Activated T-cell treated with anti-CD3 and anti-CD28 coated beads for 24 hours (primary cell): ENCODE measurements at regions not wholly inside any gene's neighbourhood (a gene's known extent, or its start where the extent isn't known, plus 50 kb on each side); places are given as distances from the start of the nearest gene placed in this dataset.
"Not testable (repeated sequence)": the region's sequence is repeated elsewhere in the genome, so short reads cannot be mapped to it uniquely, and the experiment has no call there.

Experiments used
- DNase-seq: peaks from one replicate; pipeline ENCODE4 v3.0.0-alpha.2; 2020; ENCODE audit warnings: low read depth

DNA sequence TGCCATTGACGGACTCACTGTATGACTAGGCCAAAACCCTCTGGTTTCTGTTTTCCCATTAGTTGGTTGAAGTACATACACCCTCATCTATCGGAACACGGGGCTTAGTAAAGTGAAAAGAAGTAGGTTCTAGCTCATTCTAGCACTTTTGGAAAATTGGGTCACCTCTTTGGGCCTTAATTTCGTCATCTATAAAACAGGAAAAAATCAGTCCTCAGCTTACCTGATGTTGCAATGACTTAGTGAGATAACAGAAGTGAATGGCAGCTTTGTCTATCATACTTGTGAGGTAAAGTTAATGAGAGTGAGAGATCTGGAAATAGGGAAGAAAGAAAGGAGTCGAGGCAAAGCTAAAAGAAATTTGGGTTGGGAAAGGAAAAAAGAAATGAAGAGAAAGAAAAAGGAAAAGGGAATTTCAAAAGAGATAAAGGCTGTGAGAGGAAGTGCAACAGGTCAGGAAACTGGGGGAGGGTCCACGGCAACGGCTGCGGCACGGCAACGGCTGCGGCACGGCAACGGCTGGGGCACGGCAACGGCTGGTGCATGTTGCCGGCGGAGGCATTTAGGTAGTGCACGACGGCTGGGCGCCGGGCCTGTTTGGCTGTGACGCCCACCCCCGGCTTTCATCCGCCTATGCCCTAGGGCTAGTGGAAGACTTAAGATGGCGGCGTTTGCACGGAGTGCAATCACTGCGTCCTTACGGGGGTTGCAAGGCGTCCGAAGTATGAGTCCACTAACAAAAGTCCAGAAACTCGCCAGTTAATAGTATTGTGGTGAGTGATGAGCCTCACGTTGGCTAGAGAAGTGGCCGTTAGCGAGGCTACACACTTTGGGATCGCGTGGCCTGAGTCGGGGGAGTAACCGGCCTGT, 91.4 kb upstream of the XIST start:
- DNase-seq: peak; percentile 76

DNA sequence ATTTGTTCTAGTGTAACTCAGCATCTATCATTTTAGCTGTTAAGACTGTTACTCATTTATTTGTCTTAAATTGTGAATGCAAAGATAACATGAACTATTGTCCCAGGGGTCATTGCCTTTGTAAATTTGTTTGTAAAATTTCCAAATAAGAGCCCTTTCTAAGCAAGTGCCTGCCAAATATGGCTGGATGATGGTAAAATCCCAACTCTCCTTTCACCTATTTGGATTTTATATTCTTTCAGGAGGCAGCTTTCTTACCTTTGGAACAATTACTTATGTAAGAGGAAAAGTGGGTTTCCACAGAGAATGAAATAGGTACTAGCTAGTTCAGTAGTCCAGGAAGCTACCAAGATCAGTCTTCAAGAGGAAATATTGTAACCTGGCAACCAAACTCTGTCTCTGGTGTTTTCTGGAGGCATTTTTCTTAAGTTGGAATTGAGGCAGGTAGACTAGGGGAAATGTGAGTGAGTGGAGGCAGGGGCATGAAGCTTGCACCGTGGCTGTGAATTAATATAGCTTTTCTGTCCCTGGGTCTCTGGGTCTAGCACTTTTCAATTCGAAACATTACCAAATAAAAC, 88.5 kb upstream of the XIST start:
- DNase-seq: no peak

DNA sequence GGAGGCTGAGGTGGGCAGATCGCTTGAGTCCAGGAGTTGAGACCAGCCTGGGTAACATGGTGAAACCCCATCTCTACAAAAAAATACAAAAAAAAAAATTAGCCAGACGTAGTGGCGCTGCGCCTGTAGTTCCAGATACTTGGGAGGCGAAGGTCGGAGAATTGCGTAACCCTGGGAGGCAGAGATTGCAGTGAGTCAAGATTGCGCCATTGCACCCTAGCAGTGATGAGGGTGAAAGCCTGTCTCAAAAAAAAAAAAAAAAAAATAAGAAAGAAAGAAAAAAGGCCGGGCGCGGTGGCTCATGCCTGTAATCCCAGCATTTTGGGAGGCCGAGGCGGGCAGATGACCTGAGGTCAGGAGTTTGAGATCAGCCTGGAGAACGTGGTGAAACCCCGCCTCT, 85.3 kb upstream of the XIST start:
- not testable (repeated sequence) for DNase-seq

DNA sequence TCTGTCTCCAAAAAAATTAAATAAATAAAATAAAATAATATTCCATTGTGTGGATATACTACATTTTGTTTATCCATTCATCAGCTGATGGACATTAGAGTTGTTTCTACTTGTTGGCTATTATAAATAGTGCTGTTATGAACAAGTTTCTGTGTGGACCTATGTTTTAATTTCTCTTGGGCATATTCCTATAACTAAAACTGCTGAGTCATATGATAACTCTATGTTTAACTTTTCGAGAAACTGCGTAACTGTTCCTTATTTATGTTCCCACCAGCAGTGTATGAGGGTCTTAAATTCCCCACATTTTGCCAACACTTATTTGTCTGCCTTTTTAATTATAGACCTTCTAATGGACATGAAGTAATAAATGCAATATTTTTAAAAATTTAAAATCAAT, 80.0 kb upstream of the XIST start:
- DNase-seq: no peak

DNA sequence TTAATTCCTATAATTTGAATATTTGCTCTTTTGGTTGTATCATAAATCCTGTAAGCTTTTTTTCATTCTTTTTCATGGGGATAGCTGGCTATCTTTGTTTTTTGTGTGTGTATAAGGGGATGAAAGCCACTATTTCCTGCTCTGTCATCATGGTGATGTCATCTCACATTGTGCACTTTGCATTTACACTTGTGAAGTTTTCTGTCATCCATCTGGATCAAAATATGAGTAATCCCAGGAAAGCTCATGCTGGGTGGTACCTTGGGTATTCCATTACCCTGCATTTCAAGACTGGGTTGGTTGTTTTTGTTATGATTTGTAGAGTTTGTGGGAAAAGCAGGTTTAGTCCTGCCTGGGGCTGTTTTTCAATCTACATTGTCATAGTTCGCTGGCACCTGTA, 77.8 kb upstream of the XIST start:
- DNase-seq: no peak

DNA sequence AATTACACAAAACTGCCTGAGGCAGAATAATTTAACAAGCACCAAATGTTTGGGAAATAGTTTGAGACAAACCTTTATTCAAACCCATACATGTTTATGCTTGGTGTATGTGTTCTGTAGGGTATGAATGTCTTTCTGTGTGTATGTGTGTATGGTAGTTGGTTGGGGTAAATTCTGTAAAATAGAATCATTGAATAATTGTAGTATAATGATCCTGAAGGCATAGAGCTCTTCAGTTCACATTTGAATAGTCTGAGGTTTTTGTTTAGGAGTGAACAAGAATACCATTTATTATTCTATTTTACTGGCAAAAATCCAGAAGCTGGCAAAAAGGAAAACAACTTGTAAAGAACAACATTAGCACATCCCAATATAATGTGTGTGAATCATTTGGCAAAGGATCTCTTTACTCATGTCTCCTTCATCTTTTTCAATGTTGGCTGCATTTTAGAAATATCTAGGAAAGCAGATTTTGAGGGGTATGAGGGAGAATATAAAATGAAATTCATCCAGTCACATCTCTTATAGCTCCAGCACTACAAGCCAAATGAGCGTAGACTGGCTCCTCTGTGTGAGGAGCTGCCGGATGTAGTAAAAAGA, 70.4 kb upstream of the XIST start:
- DNase-seq: no peak

DNA sequence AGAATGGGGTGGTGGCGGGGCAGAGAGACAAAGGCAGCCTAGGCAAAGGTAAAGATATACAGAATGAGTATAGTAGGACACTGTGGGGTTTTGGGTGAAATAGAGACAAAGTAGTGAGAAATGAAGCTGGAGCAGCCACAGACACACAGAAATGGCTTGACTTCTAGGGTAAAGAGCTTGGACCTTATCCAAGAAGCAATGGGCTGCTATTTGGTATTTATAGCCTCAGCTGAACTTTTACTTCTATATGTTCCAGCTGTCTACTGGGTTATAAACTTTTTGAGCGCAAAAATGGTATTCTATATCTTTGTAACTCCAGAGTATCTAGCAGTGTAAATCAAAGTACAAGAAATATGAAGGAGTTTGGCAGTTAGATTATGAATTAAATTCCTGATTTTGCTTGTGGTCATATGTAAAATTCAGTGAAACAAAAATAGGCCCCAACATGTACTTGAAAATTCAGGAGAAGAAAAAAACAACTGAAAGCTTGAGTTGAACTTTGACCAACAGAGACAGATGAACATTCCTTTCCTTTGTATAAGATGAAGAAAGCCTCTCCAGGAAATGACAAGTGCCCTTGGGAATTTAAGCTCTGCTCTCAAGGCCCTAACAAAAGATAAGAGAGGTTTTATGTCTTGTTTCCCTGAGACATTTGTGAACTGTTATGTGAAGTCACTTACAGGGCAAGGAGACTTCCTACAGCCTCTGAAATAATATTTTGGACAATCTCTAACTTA, 64.6 kb upstream of the XIST start:
- no peak for DNase-seq

DNA sequence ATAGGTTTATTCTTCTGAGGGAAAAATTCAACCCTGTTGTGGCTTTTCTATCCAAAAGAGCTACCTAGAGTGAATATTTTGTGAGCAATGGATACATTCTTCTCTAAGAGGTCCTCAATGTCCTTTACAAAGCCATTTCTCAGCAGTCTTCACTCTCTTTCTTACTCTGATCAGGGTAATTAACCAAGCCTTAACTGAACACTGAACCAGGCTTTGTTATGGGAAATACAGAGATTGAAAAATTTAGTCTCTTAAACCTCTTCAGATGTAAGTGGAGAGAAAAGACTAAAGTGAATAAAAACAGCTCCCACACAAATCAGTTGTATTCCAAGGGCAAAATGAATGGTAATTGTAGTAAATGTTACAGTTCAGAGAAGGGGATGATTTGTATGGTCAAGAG, 64.0 kb upstream of the XIST start:
- DNase-seq: no peak

DNA sequence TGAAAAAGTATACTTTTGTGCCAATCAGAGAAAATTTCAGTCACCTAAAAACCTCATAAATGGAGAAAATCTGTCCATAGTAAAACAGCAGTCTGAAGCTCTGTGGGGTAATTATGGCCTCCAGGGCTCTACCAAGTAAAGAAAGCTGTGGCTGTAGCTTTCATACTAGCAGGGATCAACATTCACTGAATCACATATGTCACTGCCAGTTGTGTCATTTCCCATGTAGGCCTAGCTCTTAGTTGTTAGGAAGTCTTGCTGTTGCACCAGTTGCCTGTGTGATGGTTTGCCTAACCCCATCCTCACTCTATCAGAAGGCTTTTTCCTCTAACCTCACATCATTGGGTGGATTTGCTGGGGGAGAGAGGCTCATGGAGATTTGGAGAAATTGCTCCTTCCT, 62.3 kb upstream of the XIST start:
- not testable (repeated sequence) for DNase-seq

DNA sequence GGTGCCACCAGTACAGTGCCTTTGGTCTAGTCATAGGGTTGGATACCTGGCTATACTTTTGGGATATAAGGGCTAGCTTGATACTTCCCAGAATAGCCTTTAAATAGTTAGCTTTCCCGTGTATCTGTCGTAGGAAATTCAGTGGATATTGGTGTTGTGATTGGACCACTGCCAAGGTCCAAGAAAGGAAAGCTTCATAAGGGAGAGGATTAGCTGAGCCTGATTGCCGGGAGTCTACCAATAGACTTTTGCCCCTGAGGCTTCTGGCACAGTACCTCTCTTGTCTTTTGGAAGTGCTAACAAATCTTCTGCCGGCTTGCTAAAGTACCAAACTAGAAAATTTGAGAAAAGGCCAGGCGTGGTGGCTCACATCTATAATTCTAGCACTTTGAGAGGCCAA, 61.1 kb upstream of the XIST start:
- no peak for DNase-seq

DNA sequence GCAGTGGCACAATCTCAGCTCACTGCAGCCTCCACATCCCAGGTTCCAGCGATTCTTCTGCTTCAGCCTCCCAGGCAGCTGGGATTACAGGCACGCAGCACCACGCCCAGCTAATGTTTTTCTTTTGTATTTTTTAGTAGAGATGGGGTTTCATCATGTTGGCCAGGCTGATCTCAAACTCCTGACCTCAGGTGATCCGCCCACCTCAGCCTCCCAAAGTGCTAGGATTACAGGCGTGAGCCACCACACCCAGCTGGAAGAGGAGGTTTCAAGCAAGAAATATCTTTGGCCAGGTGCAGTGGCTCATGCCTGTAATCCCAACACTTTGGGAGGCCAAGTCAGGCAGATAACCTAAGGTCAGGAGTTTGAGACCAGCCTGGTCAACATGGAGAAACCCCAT, 59.4 kb upstream of the XIST start:
- DNase-seq: not testable (repeated sequence)

DNA sequence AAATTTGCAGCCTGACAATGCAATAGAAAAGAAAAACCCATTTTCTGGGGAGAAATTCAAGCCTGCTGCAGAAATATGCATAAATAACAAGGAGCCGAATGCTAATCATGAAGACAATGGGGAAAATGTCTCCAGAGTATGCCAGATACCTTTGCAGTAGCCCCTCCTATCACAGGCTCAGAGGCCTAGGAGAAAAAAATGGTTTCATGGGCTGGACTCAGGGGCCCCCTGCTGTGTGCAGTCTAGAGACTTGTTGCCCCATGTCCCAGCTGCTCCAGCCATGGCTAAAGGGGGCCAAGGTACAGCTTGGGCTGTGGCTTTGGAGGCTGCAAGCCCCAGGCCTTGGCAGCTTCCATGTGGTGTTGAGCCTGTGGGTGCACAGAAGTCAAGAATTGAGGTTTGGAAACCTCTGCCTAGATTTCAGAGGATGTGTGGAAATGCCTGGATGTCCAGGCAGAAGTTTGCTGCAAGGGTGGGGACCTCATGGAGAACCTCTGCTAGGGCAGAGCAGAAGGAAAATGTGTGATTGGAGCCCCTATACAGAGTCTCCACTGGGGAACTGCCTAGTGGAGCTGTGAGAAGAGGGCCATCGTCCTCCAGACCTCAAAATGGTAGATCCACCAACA, 53.3 kb upstream of the XIST start:
- DNase-seq: not testable (repeated sequence)

DNA sequence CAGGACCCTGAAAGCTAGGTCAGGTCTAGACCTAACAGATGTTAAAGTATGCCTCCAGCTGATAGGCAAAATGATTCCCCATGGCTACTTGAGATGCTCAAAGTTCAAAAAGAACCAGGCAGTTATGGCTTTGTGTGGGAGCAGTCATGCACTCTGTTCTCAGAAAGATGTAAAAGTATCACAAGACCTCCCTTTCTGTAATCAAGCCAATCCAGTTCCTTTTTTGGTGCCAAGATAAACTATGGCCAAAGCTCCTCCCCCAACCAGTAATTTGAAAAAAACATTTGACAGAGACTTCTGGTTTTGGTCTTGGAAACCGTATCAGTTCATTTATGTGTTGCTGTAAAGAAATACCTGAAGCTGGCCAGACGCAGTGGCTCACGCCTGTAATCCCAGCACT, 51.4 kb upstream of the XIST start:
- DNase-seq: no peak
